Breast epithelium (tissue), 3 donors: ENCODE measurements at regions not wholly inside any gene's neighbourhood (a gene's known extent, or its start where the extent isn't known, plus 50 kb on each side); places are given as distances from the start of the nearest gene placed in this dataset.

ENCODE experiments used
- CTCF ChIP-seq, 3 donors: fragments of 450-650 bp; IDR thresholded peaks; one replicate each; pipeline ENCODE4 v1.5.1; 2016 to 2017; ENCODE audit warnings: antibody characterized with exemption in 3 of 3, mild to moderate bottlenecking in 3 of 3, moderate library complexity in 3 of 3
- POLR2A ChIP-seq: fragments of 450-650 bp; IDR thresholded peaks from one replicate; pipeline ENCODE4 v1.6.1; 2016; ENCODE audit warnings: antibody characterized with exemption, mild to moderate bottlenecking, moderate library complexity
- POLR2AphosphoS5 ChIP-seq, 3 donors: sonication (generic); formaldehyde crosslinking; IDR thresholded peaks; one replicate each; pipeline ENCODE4 v1.6.1; 2017; ENCODE audit warnings: antibody characterized with exemption in 3 of 3

GRCh38 chr2:55105456-55105855, 55.2 kb upstream of the RTN4 start:
- TF ChIP-seq POLR2A (no peak), CTCF (IDR thresholded peaks at IDR 0.05) (no peak), POLR2AphosphoS5 (IDR thresholded peaks at IDR 0.05) (no peak)
